Activated CD4-positive, alpha-beta T cell treated with anti-CD3 and anti-CD28 coated beads, Interleukin-2, Interleukin-6, amounts not matched to agents 100 ng/mL and 50 ng/mL, durations not matched to agents 16 hours and 8 hours (primary cell): ENCODE measurements at regions not wholly inside any gene's neighbourhood (a gene's known extent, or its start where the extent isn't known, plus 50 kb on each side); places are given as distances from the start of the nearest gene placed in this dataset.
"Not testable (repeated sequence)": the region's sequence is repeated elsewhere in the genome, so short reads cannot be mapped to it uniquely, and the experiment has no call there.

Experiments
- DNase-seq: peaks from one replicate; pipeline ENCODE4 v3.0.0-alpha.2; 2020

GRCh38 chr3:178202194-178202593 is 334.0 kb upstream of the KCNMB2 start:
- no peak for DNase-seq

GRCh38 chr3:178203165-178203564 is 333.1 kb upstream of the KCNMB2 start:
- DNase-seq, result no peak

DNA sequence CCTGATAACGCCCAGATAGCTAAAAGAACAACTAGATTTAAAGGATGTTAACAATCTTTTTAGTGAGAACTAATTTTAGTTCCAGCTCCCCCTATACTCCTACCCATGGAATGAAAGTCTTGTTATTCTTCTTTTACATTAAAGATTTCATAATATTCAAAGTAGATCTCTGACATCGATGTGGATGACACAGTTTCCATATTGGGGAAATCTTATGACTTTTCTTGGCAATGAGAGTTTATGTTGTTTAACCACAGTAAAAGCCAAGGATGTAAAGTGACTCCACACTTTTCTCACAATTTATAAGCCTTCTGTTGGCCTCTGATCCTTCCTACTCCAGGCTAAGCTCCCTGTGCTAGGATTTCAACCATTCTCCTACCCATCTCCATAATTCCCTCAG is 332.6 kb upstream of the KCNMB2 start:
- no peak for DNase-seq

GRCh38 chr3:178205740-178206139 is 330.5 kb upstream of the KCNMB2 start:
- DNase-seq, result no peak

GRCh38 chr3:178206521-178206920 is 329.7 kb upstream of the KCNMB2 start:
- DNase-seq, result no peak

GRCh38 chr3:178207161-178207560 is 329.1 kb upstream of the KCNMB2 start:
- not testable (repeated sequence) for DNase-seq

DNA sequence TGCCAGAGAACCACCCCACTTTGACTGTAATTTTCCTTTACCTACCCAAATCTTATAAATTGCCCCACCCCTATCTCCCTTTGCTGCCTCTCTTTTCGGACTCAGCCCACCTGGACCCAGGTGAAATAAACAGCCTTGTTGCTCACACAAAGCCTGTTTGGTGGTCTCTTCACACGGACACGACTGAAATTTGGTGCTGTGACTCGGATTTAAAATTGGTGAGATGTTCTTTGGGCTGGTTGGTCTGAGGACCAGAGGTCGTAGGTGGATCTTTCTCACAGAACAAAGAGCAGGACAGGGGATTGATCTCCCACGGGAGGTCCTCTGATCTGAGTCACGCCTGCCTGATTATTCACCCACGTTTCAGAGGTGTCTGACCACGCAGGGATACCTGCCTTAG is 328.6 kb upstream of the KCNMB2 start:
- not testable (repeated sequence) for DNase-seq

- not testable (repeated sequence) for DNase-seq
These were observed 327.1 kb upstream of the KCNMB2 start for GRCh38 chr3:178209116-178209515.

- DNase-seq, result not testable (repeated sequence)
These were observed 326.6 kb upstream of the KCNMB2 start for GRCh38 chr3:178209618-178210017.

DNA sequence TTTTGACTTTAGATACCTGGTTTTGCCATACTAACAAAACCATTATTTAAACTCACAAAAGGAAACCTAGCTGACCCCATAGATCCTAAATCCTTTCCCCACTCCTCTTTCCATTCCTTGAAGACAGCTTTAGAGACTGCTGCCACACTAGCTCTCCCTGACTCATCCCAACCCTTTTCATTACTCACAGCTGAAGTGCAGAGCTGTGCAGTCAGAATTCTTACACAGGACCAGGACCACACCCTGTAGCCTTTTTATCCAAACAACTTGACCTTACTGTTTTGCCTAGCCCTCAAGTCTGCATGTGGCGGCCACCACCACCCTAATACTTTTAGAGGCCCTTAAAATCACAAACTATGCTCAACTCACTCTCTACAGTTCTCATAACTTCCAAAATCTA is 325.1 kb upstream of the KCNMB2 start:
- DNase-seq, result not testable (repeated sequence)

- no peak for DNase-seq
These were observed 318.8 kb upstream of the KCNMB2 start for GRCh38 chr3:178217479-178217878.

DNA sequence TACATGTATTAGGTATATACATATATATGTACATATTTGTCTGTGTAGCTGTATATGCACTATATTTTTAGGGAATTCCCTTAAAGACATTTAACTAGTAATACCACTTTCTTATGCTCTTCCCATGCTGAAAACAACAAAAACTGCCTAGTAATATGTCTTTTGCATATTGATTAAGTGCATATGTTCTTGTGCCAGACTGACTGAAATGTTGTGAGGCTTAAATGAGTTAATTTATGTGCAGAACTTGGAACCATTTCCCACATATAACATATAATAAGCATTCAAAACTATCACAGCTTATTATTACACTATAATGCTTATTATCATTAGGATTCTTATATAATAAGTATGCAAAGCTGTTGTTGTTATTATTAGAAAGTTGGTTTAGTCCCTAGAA is 318.0 kb upstream of the KCNMB2 start:
- no peak for DNase-seq

DNA sequence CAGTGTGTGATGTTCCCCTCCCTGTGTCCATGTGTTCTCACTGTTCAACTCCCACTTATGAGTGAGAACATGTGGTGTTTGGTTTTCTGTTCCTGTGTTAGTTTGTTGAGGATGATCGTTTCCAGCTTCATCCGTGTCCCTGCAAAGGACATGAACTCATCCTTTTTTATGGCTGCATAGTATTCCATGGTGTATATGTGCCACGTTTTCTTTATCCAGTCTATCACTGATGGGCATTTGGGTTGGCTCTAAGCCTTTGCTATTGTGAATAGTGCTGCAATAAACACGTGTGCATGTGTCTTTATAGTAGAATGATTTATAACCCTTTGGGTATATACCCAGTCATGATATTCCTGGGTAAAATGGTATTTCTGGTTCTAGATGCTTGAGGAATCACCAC is 316.6 kb upstream of the KCNMB2 start:
- DNase-seq, result not testable (repeated sequence)

- no peak for DNase-seq
These were observed 312.4 kb upstream of the KCNMB2 start for GRCh38 chr3:178223876-178224275.

- no peak for DNase-seq
These were observed 310.1 kb upstream of the KCNMB2 start for GRCh38 chr3:178226094-178226493.

DNA sequence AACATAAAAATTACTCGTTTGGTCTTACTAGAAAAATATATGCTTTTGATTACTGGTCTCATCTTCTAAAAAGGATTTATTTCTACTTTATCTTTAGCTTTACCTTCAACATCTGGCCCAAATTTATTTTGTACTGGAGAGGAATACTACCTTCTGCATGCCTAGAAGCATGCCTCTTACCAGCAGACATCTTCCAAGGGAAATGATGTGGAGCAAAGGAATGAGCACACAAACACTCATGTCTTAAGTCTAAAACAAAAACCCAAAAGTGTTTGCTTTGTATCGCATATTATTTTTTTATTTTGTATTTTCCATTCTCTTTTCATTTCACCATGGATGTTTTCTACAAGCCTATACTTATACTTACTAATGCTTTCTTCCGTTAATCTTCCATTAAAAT is 304.6 kb upstream of the KCNMB2 start:
- DNase-seq, result no peak

GRCh38 chr3:178233371-178234071 is 302.7 kb upstream of the KCNMB2 start:
- no peak for DNase-seq

- DNase-seq, result no peak
These were observed 299.5 kb upstream of the KCNMB2 start for GRCh38 chr3:178236555-178237277.

GRCh38 chr3:178238179-178238578 is 298.1 kb upstream of the KCNMB2 start:
- DNase-seq, result no peak

DNA sequence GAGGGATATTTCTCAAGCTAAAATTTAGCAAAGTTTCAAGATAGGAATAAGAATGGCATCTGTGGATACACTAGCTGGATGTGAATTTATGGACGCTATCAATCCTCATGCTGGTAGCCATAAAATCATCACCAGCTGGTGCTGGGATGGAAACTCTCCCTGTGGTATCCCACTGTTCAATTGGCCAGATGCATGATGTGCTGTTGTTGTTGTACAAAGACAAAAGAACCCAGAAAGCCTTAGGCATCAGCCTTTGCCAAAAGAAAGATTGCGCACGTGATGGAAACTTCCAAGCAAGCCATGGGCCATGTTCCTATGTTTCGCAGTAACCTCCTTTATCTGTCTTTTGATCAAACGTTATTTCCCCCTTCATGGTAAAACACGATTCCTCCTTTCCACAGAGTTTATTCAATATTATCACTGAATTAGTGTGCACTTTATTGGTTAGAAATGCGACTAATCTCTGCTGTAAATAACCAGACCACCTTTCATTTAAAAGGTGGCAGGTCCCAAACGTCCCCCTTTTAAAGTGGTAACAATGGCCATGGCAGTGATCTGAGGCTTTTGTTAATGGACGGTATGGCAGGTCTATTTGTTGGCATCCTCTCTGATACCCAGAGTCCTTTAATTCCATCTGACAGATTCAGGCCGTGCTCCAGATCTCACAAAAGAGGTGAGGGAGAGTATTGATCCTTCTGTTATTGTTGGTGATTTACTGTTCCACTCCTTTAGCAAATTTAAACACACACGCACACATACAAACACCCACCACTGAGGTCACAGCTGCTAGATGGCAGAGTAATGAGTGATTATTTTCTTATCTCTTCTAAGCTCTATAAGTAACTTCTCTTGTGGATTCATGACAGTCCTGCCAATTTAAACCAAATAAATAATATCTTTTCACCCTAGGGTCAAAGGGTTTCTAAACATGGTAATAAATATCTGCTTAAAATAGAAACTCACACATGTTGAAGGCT is 291.2 kb upstream of the KCNMB2 start:
- DNase-seq, result no peak

- no peak for DNase-seq
These were observed 290.2 kb upstream of the KCNMB2 start for GRCh38 chr3:178246004-178246403.

DNA sequence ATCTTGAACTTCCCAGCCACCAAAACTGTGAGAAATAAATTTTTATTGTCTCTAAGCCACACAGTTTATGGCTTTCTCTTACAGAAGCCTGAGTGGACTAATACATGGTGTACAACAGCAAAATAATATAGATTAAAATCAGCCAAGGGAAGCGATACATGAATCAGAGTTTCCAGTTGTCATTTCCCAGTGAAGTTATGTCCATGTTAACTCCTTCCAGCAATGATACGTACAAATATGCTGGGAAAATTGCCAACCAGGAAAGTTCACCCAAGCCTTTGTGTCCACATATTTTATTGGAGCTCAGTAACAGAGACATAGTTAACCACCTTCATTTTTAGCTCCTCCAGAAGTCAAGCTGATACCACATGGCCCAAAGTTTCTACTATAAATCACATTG is 280.9 kb upstream of the KCNMB2 start:
- DNase-seq, result no peak

GRCh38 chr3:178257491-178257890 is 278.7 kb upstream of the KCNMB2 start:
- no peak for DNase-seq
